ENCODE measurements at regions not wholly inside any gene's neighbourhood (a gene's known extent, or its start where the extent isn't known, plus 50 kb on each side); places are given as distances from the start of the nearest gene placed in this dataset.
A peak's percentile ranks its signal among the peaks of the same experiment; 100 is the strongest.

DNA sequence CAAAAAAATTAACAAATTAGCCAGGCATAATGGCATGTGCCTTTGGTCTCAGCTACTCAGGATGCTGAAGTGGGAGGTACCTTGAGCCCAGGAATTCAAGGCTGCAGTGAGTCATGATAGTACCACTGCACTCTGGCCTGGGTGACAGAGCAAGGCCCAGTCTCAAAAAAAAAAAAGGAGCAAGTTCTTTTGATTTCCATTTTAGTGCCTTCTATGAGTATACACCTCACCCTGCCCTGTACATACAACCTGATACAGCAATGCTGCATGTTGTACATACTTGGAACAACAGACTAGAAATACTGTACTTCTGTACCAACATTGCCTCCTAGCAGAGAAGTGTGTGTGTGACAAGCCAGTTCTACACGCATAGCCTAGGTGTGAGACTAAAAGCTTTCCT is 97.3 kb upstream of the CARMIL1 start:
- H3K4me3 ChIP-seq, result no peak overlapping the region
- ATAC-seq, result peak; percentile 51
- 45% methylated on average over 1 of the region's 1 CpG for WGBS (ENCODE audit: insufficient coverage, insufficient replicate concordance, low lambda C conversion rate, missing lambda C conversion rate)
- intact Hi-C loops (cut with micrococcal nuclease; ENCODE audit: unreplicated experiment) (no loop called here), in situ Hi-C loops (cut with MboI) (no loop called here)
- H3K4me1 ChIP-seq (ENCODE audit: control insufficient read depth, insufficient read depth, low read length), result no peaks in the 10 kb centered on the region
- TF ChIP-seq, protein P1, sequence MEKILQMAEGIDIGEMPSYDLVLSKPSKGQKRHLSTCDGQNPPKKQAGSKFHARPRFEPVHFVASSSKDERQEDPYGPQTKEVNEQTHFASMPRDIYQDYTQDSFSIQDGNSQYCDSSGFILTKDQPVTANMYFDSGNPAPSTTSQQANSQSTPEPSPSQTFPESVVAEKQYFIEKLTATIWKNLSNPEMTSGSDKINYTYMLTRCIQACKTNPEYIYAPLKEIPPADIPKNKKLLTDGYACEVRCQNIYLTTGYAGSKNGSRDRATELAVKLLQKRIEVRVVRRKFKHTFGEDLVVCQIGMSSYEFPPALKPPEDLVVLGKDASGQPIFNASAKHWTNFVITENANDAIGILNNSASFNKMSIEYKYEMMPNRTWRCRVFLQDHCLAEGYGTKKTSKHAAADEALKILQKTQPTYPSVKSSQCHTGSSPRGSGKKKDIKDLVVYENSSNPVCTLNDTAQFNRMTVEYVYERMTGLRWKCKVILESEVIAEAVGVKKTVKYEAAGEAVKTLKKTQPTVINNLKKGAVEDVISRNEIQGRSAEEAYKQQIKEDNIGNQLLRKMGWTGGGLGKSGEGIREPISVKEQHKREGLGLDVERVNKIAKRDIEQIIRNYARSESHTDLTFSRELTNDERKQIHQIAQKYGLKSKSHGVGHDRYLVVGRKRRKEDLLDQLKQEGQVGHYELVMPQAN (conservative IDR thresholded peaks at IDR 0.05), result no peak
- TF ChIP-seq, protein P2, sequence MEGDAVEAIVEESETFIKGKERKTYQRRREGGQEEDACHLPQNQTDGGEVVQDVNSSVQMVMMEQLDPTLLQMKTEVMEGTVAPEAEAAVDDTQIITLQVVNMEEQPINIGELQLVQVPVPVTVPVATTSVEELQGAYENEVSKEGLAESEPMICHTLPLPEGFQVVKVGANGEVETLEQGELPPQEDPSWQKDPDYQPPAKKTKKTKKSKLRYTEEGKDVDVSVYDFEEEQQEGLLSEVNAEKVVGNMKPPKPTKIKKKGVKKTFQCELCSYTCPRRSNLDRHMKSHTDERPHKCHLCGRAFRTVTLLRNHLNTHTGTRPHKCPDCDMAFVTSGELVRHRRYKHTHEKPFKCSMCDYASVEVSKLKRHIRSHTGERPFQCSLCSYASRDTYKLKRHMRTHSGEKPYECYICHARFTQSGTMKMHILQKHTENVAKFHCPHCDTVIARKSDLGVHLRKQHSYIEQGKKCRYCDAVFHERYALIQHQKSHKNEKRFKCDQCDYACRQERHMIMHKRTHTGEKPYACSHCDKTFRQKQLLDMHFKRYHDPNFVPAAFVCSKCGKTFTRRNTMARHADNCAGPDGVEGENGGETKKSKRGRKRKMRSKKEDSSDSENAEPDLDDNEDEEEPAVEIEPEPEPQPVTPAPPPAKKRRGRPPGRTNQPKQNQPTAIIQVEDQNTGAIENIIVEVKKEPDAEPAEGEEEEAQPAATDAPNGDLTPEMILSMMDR (IDR thresholded peaks at IDR 0.05 in 2 of 3, conservative IDR thresholded peaks at IDR 0.05 in 1 of 3; ENCODE audit: control insufficient read depth in 2 of 3, extremely low read depth in 1 of 3, insufficient read depth in 1 of 3, low read depth in 3 of 3, low read length in 3 of 3), result 0 out of 6 replicates have a peak, but pooled peaks of 1 of the 3 experiments have one; percentile 6
- H2AFZ ChIP-seq (ENCODE audit: control insufficient read depth, low read depth, low read length), result no peak overlapping the region
- H3K36me3 ChIP-seq (ENCODE audit: control insufficient read depth in 2 of 2, insufficient read depth in 2 of 2, low read length in 1 of 2), result no peaks in the 10 kb centered on the region
- H3K4me2 ChIP-seq (ENCODE audit: control insufficient read depth, insufficient read depth), result no peak overlapping the region
- H3K27me3 ChIP-seq (replicated peaks in 1 of 2; ENCODE audit: control insufficient read depth in 2 of 2, insufficient read depth in 2 of 2, low read length in 1 of 2), result peaks cover 0 to 2% of the 10 kb centered on the region in 2 experiments; a peak in 1 of 4 replicates
- POLR2A ChIA-PET, result no interaction called here
- H3K27ac ChIP-seq (ENCODE audit: control insufficient read depth, insufficient read depth), result no peak overlapping the region
- no peaks in the 10 kb centered on the region for H4K20me1 ChIP-seq (ENCODE audit: control insufficient read depth, insufficient read depth)
- no peak for DNase-seq (ENCODE audit: low read depth, low spot score)
- no peaks in the 10 kb centered on the region for H3K79me2 ChIP-seq (ENCODE audit: control insufficient read depth, insufficient read depth, low read length)
- SMC1A ChIA-PET (ENCODE audit: uncharacterized antibody, unreplicated experiment), result interaction anchor here (1.0 to 2.1 kb wide), 4 partner anchors 34 to 155 kb away, joined by 3 to 10 read pairs (median 4); no protein-coding TSS in a partner anchor
- H3K9ac ChIP-seq (ENCODE audit: control insufficient read depth, insufficient read depth, low read length), result no peak overlapping the region
- CTCF ChIA-PET, result interaction anchor here (0.8 to 1.4 kb wide), 5 partner anchors 12 to 145 kb away, joined by 3 to 4 read pairs (median 4); no protein-coding TSS in a partner anchor
- FAIRE-seq, result peak; percentile 59
- RAD21 ChIA-PET (ENCODE audit: unreplicated experiment), result interaction anchor here (0.9 to 1.4 kb wide), 2 partner anchors 13 to 111 kb away, joined by 3 read pairs; no protein-coding TSS in a partner anchor
- BruUV-seq (replicated peaks), result no TSS peak
- H3K9me3 ChIP-seq (replicated peaks; ENCODE audit: control insufficient read depth, insufficient read depth, low read length), result no peaks in the 10 kb centered on the region

All from GM12878 (cell line).